Omental fat pad (tissue), 3 donors: ENCODE measurements at regions not wholly inside any gene's neighbourhood (a gene's known extent, or its start where the extent isn't known, plus 50 kb on each side); places are given as distances from the start of the nearest gene placed in this dataset.
"Not testable (repeated sequence)": the region's sequence is repeated elsewhere in the genome, so short reads cannot be mapped to it uniquely, and the experiment has no call there.

Source experiments
- ATAC-seq: fragments of 150-250 bp; one replicate; pipeline ENCODE4 v1.9.1; 2016; ENCODE audit warnings: mild to moderate bottlenecking, moderate library complexity; ENCODE audit not compliant: low FRiP score
- DNase-seq: peaks from one replicate; pipeline ENCODE4 v3.0.0-alpha.2; 2019; ENCODE audit warnings: low spot score
- TF ChIP-seq, protein P1 (sequence below), 3 donors: fragments of 450-650 bp; IDR thresholded peaks; one replicate each; pipeline ENCODE4 v1.5.1; 2016 to 2017; ENCODE audit warnings: antibody characterized with exemption in 3 of 3, mild to moderate bottlenecking in 3 of 3, moderate library complexity in 2 of 3

- ATAC-seq (no peak), DNase-seq (no peak)
- TF ChIP-seq, protein P1, sequence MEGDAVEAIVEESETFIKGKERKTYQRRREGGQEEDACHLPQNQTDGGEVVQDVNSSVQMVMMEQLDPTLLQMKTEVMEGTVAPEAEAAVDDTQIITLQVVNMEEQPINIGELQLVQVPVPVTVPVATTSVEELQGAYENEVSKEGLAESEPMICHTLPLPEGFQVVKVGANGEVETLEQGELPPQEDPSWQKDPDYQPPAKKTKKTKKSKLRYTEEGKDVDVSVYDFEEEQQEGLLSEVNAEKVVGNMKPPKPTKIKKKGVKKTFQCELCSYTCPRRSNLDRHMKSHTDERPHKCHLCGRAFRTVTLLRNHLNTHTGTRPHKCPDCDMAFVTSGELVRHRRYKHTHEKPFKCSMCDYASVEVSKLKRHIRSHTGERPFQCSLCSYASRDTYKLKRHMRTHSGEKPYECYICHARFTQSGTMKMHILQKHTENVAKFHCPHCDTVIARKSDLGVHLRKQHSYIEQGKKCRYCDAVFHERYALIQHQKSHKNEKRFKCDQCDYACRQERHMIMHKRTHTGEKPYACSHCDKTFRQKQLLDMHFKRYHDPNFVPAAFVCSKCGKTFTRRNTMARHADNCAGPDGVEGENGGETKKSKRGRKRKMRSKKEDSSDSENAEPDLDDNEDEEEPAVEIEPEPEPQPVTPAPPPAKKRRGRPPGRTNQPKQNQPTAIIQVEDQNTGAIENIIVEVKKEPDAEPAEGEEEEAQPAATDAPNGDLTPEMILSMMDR (IDR thresholded peaks at IDR 0.05): no peak
These were observed 306.1 kb upstream of the LRRC3B start for GRCh38 chr3:26316472-26316871.

DNA sequence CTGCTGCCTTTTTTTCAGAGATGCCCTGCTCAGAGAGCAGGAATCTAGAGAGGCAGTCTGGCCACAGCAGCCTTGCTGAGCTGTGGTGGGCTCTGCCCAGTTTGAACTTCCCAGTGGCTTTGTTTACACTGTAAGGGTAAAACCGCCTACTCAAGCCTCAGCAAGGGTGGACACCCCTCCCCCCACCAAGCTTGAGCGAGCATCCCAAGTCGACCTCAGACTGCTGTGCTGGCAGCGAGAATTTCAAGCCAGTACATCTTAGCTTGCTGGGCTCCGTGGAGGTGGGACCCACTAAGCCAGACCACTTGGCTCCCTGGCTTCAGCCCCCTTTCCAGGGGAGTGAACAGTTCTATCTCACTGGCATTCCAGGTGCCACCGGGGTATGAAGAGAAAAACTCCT lies 298.8 kb upstream of the LRRC3B start:
- not testable (repeated sequence) for ATAC-seq, DNase-seq

GRCh38 chr3:26340001-26340400 lies 282.6 kb upstream of the LRRC3B start:
- ATAC-seq: no peak

GRCh38 chr3:26343647-26344046 lies 278.9 kb upstream of the LRRC3B start:
- no peak for ATAC-seq
- TF ChIP-seq, protein P1 (IDR thresholded peaks at IDR 0.05): no peak

More at GRCh38 chr3:26340001-26340400, 282.6 kb upstream of the LRRC3B start:
- TF ChIP-seq, protein P1 (IDR thresholded peaks at IDR 0.05): no peak
- DNase-seq: no peak

GRCh38 chr3:26345613-26346012 lies 277.0 kb upstream of the LRRC3B start:
- ATAC-seq: no peak
- TF ChIP-seq, protein P1 (IDR thresholded peaks at IDR 0.05): no peak
- no peak for DNase-seq

More at GRCh38 chr3:26343647-26344046, 278.9 kb upstream of the LRRC3B start:
- no peak for DNase-seq

GRCh38 chr3:26346497-26346896 lies 276.1 kb upstream of the LRRC3B start:
- DNase-seq (no peak), ATAC-seq (no peak)
- TF ChIP-seq, protein P1 (IDR thresholded peaks at IDR 0.05): no peak

DNA sequence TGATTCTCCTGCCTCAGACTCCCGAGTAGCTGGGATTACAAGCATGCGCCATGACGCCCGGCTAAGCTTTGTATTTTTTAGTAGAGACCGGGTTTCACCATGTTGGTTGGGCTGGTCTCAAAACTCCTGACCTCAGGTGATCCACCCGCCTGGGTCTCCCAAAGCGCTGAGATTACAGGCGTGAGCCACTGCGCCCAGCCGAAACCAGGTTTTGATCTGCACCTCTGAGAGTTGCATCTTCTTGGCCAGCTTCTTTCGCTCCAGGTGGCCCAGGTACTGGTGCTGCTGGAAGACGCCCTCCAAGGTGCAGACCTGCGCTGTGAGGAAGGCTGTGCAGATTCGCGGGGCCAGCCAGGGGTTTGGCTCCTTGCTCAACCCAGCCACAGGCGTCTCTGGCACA lies 275.4 kb upstream of the LRRC3B start:
- TF ChIP-seq, protein P1 (IDR thresholded peaks at IDR 0.05): no peak
- DNase-seq (no peak), ATAC-seq (no peak)

DNA sequence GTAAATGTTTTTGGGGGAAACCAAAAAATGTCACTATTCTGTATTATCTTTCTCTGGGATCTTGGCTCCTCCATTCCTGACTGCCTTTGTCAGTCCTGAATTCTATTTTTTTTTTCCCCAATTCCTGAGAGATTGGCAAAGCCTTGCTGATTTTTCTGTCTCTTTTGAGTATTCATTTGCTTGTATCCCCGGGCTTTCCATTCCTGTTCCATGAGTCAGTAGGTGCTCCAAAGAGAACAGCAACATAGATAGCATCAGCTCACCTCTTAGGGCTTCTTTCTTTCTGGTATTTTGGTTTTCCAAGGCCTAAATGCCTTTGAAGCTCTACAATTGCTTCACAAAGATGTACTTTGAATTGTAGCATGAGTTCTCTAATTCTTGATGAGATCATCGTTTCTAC lies 271.7 kb upstream of the LRRC3B start:
- DNase-seq: no peak
- TF ChIP-seq, protein P1 (IDR thresholded peaks at IDR 0.05): no peak
- ATAC-seq: no peak
